ENCODE measurements at regions not wholly inside any gene's neighbourhood (a gene's known extent, or its start where the extent isn't known, plus 50 kb on each side); places are given as distances from the start of the nearest gene placed in this dataset.
"Not testable (repeated sequence)": the region's sequence is repeated elsewhere in the genome, so short reads cannot be mapped to it uniquely, and the experiment has no call there.

- intact Hi-C loops (cut with micrococcal nuclease) = no loop called here
- H3K36me3 Mint-ChIP-seq (ENCODE audit: low read depth) = no peaks in the 10 kb centered on the region
- no peaks in the 10 kb centered on the region for H3K27me3 Mint-ChIP-seq
- no peaks in the 10 kb centered on the region for H3K4me1 Mint-ChIP-seq (ENCODE audit: low read depth)
- H3K9me3 Mint-ChIP-seq = no peaks in the 10 kb centered on the region
- DNase-seq (no peak), ATAC-seq (no peak)
- no peak for TF ChIP-seq CTCF (IDR thresholded peaks at IDR 0.05)
- no peak overlapping the region for H3K4me3 Mint-ChIP-seq
- CTCF ChIA-PET = no interaction called here
- no peak overlapping the region for H3K27ac Mint-ChIP-seq
- POLR2A ChIA-PET = no interaction called here
These were observed 128.2 kb downstream of the SLC7A11 start for GRCh38 chr4:138113819-138114400.

- H3K4me3 Mint-ChIP-seq; H3K4me1 Mint-ChIP-seq (ENCODE audit: low read depth); DNase-seq; POLR2A ChIA-PET; intact Hi-C loops (cut with micrococcal nuclease); H3K27ac Mint-ChIP-seq; H3K27me3 Mint-ChIP-seq; ATAC-seq; H3K9me3 Mint-ChIP-seq; H3K36me3 Mint-ChIP-seq (ENCODE audit: low read depth): not testable (repeated sequence)
- CTCF ChIA-PET = interaction anchor here (2.2 kb wide), 1 partner anchor 22 kb away, joined by 11 read pairs; no protein-coding TSS in a partner anchor
These were observed 129.3 kb downstream of the SLC7A11 start for GRCh38 chr4:138112890-138113289.

GRCh38 chr4:138112389-138112788 lies 129.8 kb downstream of the SLC7A11 start:
- no peaks in the 10 kb centered on the region for H3K36me3 Mint-ChIP-seq (ENCODE audit: low read depth)
- ATAC-seq (no peak), DNase-seq (no peak)
- no peaks in the 10 kb centered on the region for H3K4me1 Mint-ChIP-seq (ENCODE audit: low read depth)
- intact Hi-C loops (cut with micrococcal nuclease) = no loop called here
- no peak overlapping the region for H3K27ac Mint-ChIP-seq
- no peaks in the 10 kb centered on the region for H3K9me3 Mint-ChIP-seq
- no peaks in the 10 kb centered on the region for H3K27me3 Mint-ChIP-seq
- H3K4me3 Mint-ChIP-seq = no peak overlapping the region
- no peak for TF ChIP-seq CTCF (IDR thresholded peaks at IDR 0.05)
- ChIA-PET CTCF (interaction anchor here (2.2 kb wide), 1 partner anchor 22 kb away, joined by 11 read pairs; no protein-coding TSS in a partner anchor), POLR2A (no interaction called here)

DNA sequence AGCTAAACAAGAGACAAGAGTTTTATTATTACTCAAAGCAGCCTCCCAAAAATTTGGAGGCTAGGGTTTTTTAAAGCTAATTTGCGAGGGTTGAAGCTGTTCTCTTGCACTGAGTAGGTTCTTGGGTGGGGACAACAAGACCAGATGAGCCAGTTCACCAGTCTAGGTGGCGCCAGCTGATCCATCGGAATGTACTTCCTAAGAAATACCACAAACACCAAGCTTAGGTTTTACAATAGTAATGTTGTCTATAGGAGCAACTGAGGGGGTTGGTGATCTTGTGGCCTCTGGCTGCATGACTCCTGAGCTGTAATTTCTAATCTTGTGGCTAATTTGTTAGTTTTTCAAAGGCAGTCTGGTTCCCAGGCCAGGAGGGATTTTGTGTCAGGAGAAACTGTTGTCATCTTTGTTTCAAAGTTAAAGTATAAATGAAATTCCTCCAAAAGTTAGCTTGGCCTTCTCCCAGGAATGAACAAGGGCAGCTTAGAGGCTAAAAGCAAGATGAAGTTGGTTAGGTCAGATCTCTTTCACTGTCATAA lies 130.6 kb downstream of the SLC7A11 start:
- Mint-ChIP-seq H3K27ac (no peak overlapping the region), H3K4me3 (no peak overlapping the region), H3K9me3 (no peaks in the 10 kb centered on the region), H3K27me3 (no peaks in the 10 kb centered on the region), H3K36me3 (ENCODE audit: low read depth) (no peaks in the 10 kb centered on the region), H3K4me1 (ENCODE audit: low read depth) (no peaks in the 10 kb centered on the region)
- ChIA-PET POLR2A (no interaction called here), CTCF (interaction anchor here (2.2 kb wide), 1 partner anchor 21 kb away, joined by 11 read pairs; no protein-coding TSS in a partner anchor)
- intact Hi-C loops (cut with micrococcal nuclease) = no loop called here
- no peak for TF ChIP-seq CTCF (IDR thresholded peaks at IDR 0.05)
- ATAC-seq = no peak
- DNase-seq = no peak

DNA sequence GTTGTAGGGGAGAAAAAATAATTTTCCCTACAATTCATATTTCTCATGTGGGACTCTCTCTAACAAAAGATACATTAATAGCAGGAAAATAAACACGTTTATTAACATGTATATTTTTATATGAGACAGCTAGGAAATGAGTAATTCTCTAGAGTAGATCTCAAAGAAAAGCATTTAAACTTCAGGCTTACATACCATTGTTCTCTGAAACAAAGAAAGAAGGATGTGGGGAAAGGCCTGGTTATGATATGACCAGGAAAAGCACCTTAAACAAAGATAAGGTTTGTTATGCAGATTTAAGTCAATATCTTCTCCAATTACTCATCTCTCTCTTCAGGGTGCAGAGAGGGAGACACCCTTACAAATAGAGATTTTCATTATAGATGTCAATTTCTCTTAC lies 131.3 kb downstream of the SLC7A11 start:
- Mint-ChIP-seq H3K9me3 (no peaks in the 10 kb centered on the region), H3K4me1 (ENCODE audit: low read depth) (no peaks in the 10 kb centered on the region), H3K27ac (no peak overlapping the region), H3K4me3 (no peak overlapping the region), H3K27me3 (no peaks in the 10 kb centered on the region), H3K36me3 (ENCODE audit: low read depth) (no peaks in the 10 kb centered on the region)
- intact Hi-C loops (cut with micrococcal nuclease) = no loop called here
- ChIA-PET POLR2A (no interaction called here), CTCF (interaction anchor here (2.2 kb wide), 1 partner anchor 20 kb away, joined by 11 read pairs; no protein-coding TSS in a partner anchor)
- no peak for TF ChIP-seq CTCF (IDR thresholded peaks at IDR 0.05)
- ATAC-seq = no peak
- DNase-seq = no peak

Measured in activated CD8-positive, alpha-beta T cell treated with anti-CD3 and anti-CD28 coated beads for 36 hours (primary cell).